Endothelial cell of umbilical vein (primary cell): ENCODE measurements at regions not wholly inside any gene's neighbourhood (a gene's known extent, or its start where the extent isn't known, plus 50 kb on each side); places are given as distances from the start of the nearest gene placed in this dataset.
"Not testable (repeated sequence)": the region's sequence is repeated elsewhere in the genome, so short reads cannot be mapped to it uniquely, and the experiment has no call there.

Experiments used
- BruUV-seq: library from RNA; stranded (reverse); fragments of 400-500 nt; replicated peaks from 2 replicates; lab custom pipeline; 2021; lab: Mats Ljungman, UMichigan
- CTCF ChIA-PET: fragments of 300-600, 350-600 bp; sonication (Branson Sonifier 250); formaldehyde crosslinking; loops from one replicate; lab custom pipeline; 2021; ENCODE audit warnings: antibody characterized with exemption, inconsistent platforms; lab: Charles Lee
- POLR2A ChIA-PET: fragments of 300-600, 350-600 bp; sonication (Branson Sonifier 250); formaldehyde crosslinking; loops from one replicate; lab custom pipeline; 2021; ENCODE audit warnings: antibody characterized with exemption, inconsistent platforms; lab: Charles Lee
- DNase-seq: peaks from one replicate; pipeline ENCODE4 v3.0.0-alpha.2; 2011; ENCODE audit warnings: low read depth, low spot score
- FAIRE-seq: peaks from 2 replicates; lab custom pipeline; 2011; peaks lifted over from hg19 to GRCh38; lab: Jason Lieb, UNC
- H2AFZ ChIP-seq: 2 replicates; pipeline ENCODE4 v1.6.0; 2012; ENCODE audit warnings: low read depth, low read length, control low read depth, inconsistent platforms
- H3K27ac ChIP-seq: 2 replicates; pipeline ENCODE4 v1.5.1; 2011; ENCODE audit warnings: low read depth, mild to moderate bottlenecking, control low read depth, low read length, moderate library complexity; ENCODE audit not compliant: insufficient read depth
- H3K27me3 ChIP-seq, 2 experiments: 2 replicates each; pipeline versions ENCODE4 v1.6.0 to v1.6.1; 2011; ENCODE audit warnings: low read length in 2 of 2, mixed read lengths in 1 of 2; ENCODE audit not compliant: control insufficient read depth in 2 of 2, insufficient read depth in 2 of 2
- H3K36me3 ChIP-seq, 2 experiments: 2 replicates in 1 of 2; 3 replicates in 1 of 2; pipeline ENCODE4 v1.5.1; 2011; ENCODE audit warnings: low read length in 2 of 2, mild to moderate bottlenecking in 1 of 2, moderate library complexity in 1 of 2; ENCODE audit not compliant: control insufficient read depth in 2 of 2, insufficient read depth in 2 of 2; ENCODE audit errors: extremely low read depth in 1 of 2
- H3K4me1 ChIP-seq: 3 replicates; pipeline ENCODE4 v1.5.1; 2011; ENCODE audit warnings: mild to moderate bottlenecking, low read length; ENCODE audit not compliant: control insufficient read depth, insufficient read depth; ENCODE audit errors: extremely low read depth
- H3K4me2 ChIP-seq: 2 replicates; pipeline ENCODE4 v1.6.1; 2011; ENCODE audit warnings: low read length, control low read depth, mixed read lengths; ENCODE audit not compliant: insufficient read depth
- H3K4me3 ChIP-seq, 3 experiments: fragments of 200-600 bp in 1 of 3; sonication (generic), shearing (Covaris generic) in 1 of 3; replicated peaks in 1 of 3; 2 replicates each; pipeline ENCODE4 v1.5.1; 2011 to 2016; ENCODE audit warnings: control low read depth in 3 of 3, low read length in 3 of 3, mild to moderate bottlenecking in 2 of 3, inconsistent platforms in 1 of 3, low read depth in 1 of 3, moderate library complexity in 1 of 3; ENCODE audit not compliant: insufficient read depth in 1 of 3
- H3K79me2 ChIP-seq: 2 replicates; pipeline ENCODE4 v1.6.0; 2012; ENCODE audit warnings: low read length, inconsistent platforms; ENCODE audit not compliant: control insufficient read depth, insufficient read depth
- H3K9ac ChIP-seq: replicated peaks from 2 replicates; pipeline ENCODE3; 2011; ENCODE audit warnings: low read length, control low read depth; ENCODE audit not compliant: insufficient read depth; ENCODE audit errors: extremely low read depth
- H3K9me1 ChIP-seq: replicated peaks from 3 replicates; pipeline ENCODE4 v1.6.0; 2011; ENCODE audit warnings: mild to moderate bottlenecking, low read length; ENCODE audit not compliant: control insufficient read depth, insufficient read depth; ENCODE audit errors: extremely low read depth
- H3K9me3 ChIP-seq: replicated peaks from 2 replicates; pipeline ENCODE4 v1.5.1; 2012; ENCODE audit warnings: low read length, inconsistent platforms; ENCODE audit not compliant: control insufficient read depth, insufficient read depth
- H4K20me1 ChIP-seq: replicated peaks from 2 replicates; pipeline ENCODE3; 2011; ENCODE audit warnings: mild to moderate bottlenecking, low read length; ENCODE audit not compliant: control insufficient read depth, insufficient read depth; ENCODE audit errors: extremely low read depth
- dilution Hi-C: fragments of 300-500 bp; cut with MboI; formaldehyde crosslinking; loops from one replicate; pipeline ENCODE4 v1.15.0; 2019; ENCODE audit warnings: low sequenced_read_pairs; ENCODE audit not compliant: extremely low pct_ligation_motif_present
- intact Hi-C: fragments of 100-400 bp; cut with micrococcal nuclease; formaldehyde crosslinking; loops from one replicate; pipeline ENCODE4 v1.10.0; 2022

GRCh38 chr1:121066925-121067324 lies 117.2 kb downstream of the FAM72B start:
- H4K20me1 ChIP-seq, intact Hi-C loops, BruUV-seq, H3K9me1 ChIP-seq, H3K4me1 ChIP-seq, H3K9me3 ChIP-seq, dilution Hi-C loops, H3K9ac ChIP-seq, DNase-seq, H3K4me3 ChIP-seq, FAIRE-seq, H3K27me3 ChIP-seq, H3K4me2 ChIP-seq, H3K36me3 ChIP-seq, H3K27ac ChIP-seq, CTCF ChIA-PET, H3K79me2 ChIP-seq, POLR2A ChIA-PET, H2AFZ ChIP-seq: not testable (repeated sequence)

DNA sequence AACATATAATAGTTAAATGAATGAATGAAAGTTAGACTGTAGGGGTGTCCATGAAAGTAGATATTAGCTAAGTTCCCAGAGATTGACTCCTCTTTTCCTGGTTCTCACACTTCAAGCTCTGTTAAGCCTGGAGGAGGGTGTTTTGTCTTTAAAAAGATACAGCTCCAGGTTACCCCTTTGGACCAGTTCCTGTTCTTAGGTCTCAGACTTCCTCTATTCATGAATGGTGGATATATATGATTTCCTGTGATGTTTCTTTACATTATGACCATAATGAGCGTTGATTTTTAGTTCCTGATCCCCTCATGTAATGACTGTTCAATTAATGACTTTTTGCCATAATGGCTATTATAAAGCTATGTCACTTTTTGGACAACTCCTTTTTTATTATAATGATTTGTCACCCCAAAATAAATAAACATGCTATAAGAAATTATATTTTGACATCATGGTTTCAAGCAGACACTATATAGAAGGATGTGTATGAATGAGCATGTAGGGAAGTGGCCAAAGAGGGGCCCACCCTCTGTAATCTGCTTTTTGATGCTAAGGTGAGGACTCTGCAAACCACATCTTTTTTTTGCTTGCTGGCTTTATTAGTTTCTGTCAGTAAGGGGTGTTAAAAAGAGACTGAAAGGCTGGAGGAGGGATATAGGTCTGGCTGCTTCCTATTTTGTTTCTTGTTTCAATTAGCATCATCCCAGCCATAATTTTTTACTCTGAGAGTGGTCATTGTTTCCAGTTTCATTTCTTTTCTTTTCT lies 115.2 kb downstream of the FAM72B start:
- H3K27me3 ChIP-seq, DNase-seq, POLR2A ChIA-PET, BruUV-seq, dilution Hi-C loops, intact Hi-C loops, FAIRE-seq, H3K9me1 ChIP-seq, H3K36me3 ChIP-seq, H2AFZ ChIP-seq, CTCF ChIA-PET, H3K9ac ChIP-seq, H4K20me1 ChIP-seq, H3K4me3 ChIP-seq, H3K27ac ChIP-seq, H3K4me2 ChIP-seq, H3K79me2 ChIP-seq, H3K4me1 ChIP-seq, H3K9me3 ChIP-seq: not testable (repeated sequence)

DNA sequence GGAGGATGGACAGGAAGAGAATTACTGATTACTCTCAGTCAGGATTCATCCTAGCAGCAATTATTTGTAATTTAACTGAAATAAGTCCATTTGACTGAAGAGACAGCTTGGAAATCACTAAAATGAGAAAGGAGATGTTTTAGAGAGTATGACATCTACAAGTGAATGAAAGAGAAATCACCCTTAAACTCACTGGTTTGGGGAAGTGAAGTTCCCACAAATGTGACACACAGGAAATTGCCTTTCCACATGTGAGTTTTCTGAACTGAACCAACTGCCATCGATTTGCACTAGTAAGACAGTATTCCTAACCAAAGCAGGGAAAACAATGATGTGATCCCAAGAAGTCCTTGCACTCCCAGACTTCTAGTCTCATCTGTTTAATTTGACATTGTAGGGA lies 110.3 kb downstream of the FAM72B start:
- H3K9ac ChIP-seq, H3K4me1 ChIP-seq, H3K79me2 ChIP-seq, BruUV-seq, H2AFZ ChIP-seq, CTCF ChIA-PET, H3K4me2 ChIP-seq, H3K9me3 ChIP-seq, H3K4me3 ChIP-seq, H3K27ac ChIP-seq, dilution Hi-C loops, H3K27me3 ChIP-seq, H4K20me1 ChIP-seq, H3K9me1 ChIP-seq, H3K36me3 ChIP-seq, POLR2A ChIA-PET, intact Hi-C loops, DNase-seq, FAIRE-seq: not testable (repeated sequence)

DNA sequence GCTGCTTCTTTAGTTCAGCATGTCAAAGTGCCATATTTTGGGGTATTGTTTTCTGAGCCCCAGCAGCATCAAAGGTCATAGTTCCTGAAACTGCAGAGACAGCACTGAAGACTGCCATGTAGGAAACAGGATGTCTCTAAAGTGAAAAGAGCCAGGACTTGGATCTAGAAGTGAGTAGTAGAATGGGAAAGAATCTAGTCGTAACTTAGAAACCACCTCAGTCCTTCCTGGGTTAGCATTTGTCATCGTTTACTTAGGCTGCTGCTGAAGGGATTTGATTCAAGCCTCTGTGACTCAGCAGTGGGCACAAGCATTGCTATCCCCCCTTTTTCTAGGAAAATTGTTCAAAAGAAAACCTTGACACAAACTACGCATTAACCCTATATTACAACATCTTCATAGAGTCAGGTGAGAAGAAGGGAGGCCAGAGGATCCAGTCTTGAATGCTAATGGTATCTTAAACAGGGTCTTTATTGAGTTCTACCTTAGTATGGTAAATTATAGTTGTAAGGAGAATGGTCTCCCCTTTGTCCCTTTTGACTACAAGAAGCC lies 108.8 kb downstream of the FAM72B start:
- dilution Hi-C loops, intact Hi-C loops, H3K9me3 ChIP-seq, FAIRE-seq, H3K4me1 ChIP-seq, H4K20me1 ChIP-seq, H3K79me2 ChIP-seq, H3K4me3 ChIP-seq, H3K4me2 ChIP-seq, H3K9me1 ChIP-seq, H3K27ac ChIP-seq, POLR2A ChIA-PET, H3K27me3 ChIP-seq, H3K36me3 ChIP-seq, H3K9ac ChIP-seq, BruUV-seq, H2AFZ ChIP-seq, CTCF ChIA-PET, DNase-seq: not testable (repeated sequence)
